Esophagus squamous epithelium (tissue), 5 donors: ENCODE measurements at regions not wholly inside any gene's neighbourhood (a gene's known extent, or its start where the extent isn't known, plus 50 kb on each side); places are given as distances from the start of the nearest gene placed in this dataset.
A peak's percentile ranks its signal among the peaks of the same experiment; 100 is the strongest.

Source experiments
- DNase-seq: peaks from one replicate; lab custom pipeline; 2025; lab: John Stamatoyannopoulos, UW
- H3K27ac ChIP-seq, 4 donors: fragments of 200-600 bp; sonication (generic); one replicate each; pipeline ENCODE4 v1.5.1; 2016 to 2019; ENCODE audit warnings: mild to moderate bottlenecking in 1 of 4
- H3K27me3 ChIP-seq, 4 donors: fragments of 200-600 bp; sonication (generic); 1 replicate in 3 of 4; 2 replicates in 1 of 4; pipeline versions ENCODE4 v1.5.1 to v1.6.0; 2017 to 2021; ENCODE audit warnings: antibody characterized with exemption in 1 of 4
- H3K36me3 ChIP-seq, 3 donors: fragments of 200-600 bp; sonication (generic); one replicate each; pipeline ENCODE4 v1.5.1; 2016 to 2019
- H3K4me1 ChIP-seq, 3 donors: fragments of 200-600 bp; sonication (generic); one replicate each; pipeline ENCODE4 v1.5.1; 2017 to 2019
- H3K4me3 ChIP-seq, 4 donors: fragments of 200-600 bp; sonication (generic); 1 replicate in 3 of 4; 2 replicates in 1 of 4; pipeline ENCODE4 v1.5.1; 2016 to 2019; ENCODE audit warnings: mild to moderate bottlenecking in 2 of 4, moderate library complexity in 1 of 4
- H3K9me3 ChIP-seq, 3 donors: fragments of 200-600 bp; sonication (generic); one replicate each; pipeline ENCODE4 v1.5.1; 2016 to 2019
- POLR2A ChIP-seq, 4 donors: fragments of 450-650 bp; IDR thresholded peaks; one replicate each; pipeline ENCODE4 v1.6.1; 2017; ENCODE audit warnings: antibody characterized with exemption in 4 of 4, mild to moderate bottlenecking in 4 of 4, moderate library complexity in 3 of 4
- WGBS, 2 donors: methylation state at CpG; one replicate each; pipeline ENCODE4 v1.1.5; 2018; 5-methylcytosine and 5-hydroxymethylcytosine counted together
- intact Hi-C: fragments of 100-400 bp; cut with DNase I; formaldehyde crosslinking; loops from one replicate; pipeline ENCODE4 v1.15.0; 2022
- TF ChIP-seq, protein P1 (sequence below), 6 experiments: fragments of 450-650 bp in 4 of 6; fragments of 200-600 bp in 2 of 6; sonication (generic) in 2 of 6; IDR thresholded peaks; one replicate each; pipeline ENCODE4 v1.5.1; 2016 to 2019; ENCODE audit warnings: antibody characterized with exemption in 6 of 6, mild to moderate bottlenecking in 4 of 6, moderate library complexity in 4 of 6
- donor health status: DM: yes; HTN: yes; CAD: no.

DNA sequence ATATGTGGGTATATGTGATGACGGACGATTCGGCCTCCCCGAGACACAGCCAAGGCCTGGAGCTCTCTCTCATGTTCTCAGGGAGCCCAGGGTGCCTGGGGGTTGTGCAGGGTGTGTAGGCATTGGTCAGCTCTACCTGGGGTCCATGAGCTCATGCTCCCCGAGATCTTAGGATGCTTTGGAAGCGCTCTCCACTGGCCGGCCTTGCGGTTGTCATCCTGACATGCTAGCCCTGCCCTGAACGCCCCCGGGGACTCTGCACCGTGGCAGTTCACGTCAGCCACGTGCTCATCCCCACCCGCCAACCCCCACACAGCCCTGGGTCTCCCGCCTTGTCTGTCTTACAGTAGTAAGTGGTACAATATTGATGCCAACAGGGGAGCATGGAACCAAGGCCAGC is 67.8 kb downstream of the RTP5 start:
- WGBS, 2 donors: 88 to 94% methylated on average over 10 to 15 of the region's 15 CpGs
- DNase-seq: no peak
- Histone ChIP-seq H3K36me3 (no peaks in the 10 kb centered on the region), H3K4me3 (no peak overlapping the region), H3K27ac (no peak overlapping the region), H3K4me1 (peaks cover 0 to 13% (median 3%) of the 10 kb centered on the region in 3 donors), H3K9me3 (no peaks in the 10 kb centered on the region), H3K27me3 (peaks cover 0 to 8% (median 0%) of the 10 kb centered on the region in 4 donors)
- TF ChIP-seq POLR2A (IDR thresholded peaks at IDR 0.05): no peak
- TF ChIP-seq, protein P1, sequence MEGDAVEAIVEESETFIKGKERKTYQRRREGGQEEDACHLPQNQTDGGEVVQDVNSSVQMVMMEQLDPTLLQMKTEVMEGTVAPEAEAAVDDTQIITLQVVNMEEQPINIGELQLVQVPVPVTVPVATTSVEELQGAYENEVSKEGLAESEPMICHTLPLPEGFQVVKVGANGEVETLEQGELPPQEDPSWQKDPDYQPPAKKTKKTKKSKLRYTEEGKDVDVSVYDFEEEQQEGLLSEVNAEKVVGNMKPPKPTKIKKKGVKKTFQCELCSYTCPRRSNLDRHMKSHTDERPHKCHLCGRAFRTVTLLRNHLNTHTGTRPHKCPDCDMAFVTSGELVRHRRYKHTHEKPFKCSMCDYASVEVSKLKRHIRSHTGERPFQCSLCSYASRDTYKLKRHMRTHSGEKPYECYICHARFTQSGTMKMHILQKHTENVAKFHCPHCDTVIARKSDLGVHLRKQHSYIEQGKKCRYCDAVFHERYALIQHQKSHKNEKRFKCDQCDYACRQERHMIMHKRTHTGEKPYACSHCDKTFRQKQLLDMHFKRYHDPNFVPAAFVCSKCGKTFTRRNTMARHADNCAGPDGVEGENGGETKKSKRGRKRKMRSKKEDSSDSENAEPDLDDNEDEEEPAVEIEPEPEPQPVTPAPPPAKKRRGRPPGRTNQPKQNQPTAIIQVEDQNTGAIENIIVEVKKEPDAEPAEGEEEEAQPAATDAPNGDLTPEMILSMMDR (IDR thresholded peaks at IDR 0.05): no peak
- intact Hi-C loops: no loop called here

DNA sequence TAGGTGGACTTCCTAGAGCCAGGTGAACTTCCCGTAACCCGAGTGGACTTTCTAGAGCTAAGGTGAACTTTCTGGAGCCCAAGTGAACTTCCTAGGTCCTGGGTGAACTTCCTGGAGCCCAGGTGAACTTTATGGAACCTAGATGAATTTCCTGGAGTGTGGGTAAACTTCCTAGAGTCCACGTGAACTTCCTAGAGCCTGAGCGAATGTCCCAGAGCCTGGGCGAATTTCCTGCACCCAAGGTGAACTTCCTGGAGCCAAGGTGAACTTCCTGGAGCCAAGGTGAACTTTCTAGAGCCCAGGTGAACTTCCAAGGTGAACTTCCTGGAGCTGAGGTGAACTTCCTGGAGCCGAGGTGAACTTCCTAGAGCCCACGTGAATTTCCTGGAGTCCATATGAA is 70.0 kb downstream of the RTP5 start:
- no peak overlapping the region for H3K27ac ChIP-seq
- no peak overlapping the region for H3K4me3 ChIP-seq
- H3K36me3 ChIP-seq: no peaks in the 10 kb centered on the region
- intact Hi-C loops: no loop called here
- peaks cover 0 to 8% (median 0%) of the 10 kb centered on the region in 4 donors for H3K27me3 ChIP-seq
- DNase-seq: no peak
- no peaks in the 10 kb centered on the region for H3K4me1 ChIP-seq
- 82 to 84% methylated on average over 2 to 4 of the region's 7 CpGs for WGBS, 2 donors
- H3K9me3 ChIP-seq: no peaks in the 10 kb centered on the region
- TF ChIP-seq, protein P1 (IDR thresholded peaks at IDR 0.05): no peak
- no peak for TF ChIP-seq POLR2A (IDR thresholded peaks at IDR 0.05)

DNA sequence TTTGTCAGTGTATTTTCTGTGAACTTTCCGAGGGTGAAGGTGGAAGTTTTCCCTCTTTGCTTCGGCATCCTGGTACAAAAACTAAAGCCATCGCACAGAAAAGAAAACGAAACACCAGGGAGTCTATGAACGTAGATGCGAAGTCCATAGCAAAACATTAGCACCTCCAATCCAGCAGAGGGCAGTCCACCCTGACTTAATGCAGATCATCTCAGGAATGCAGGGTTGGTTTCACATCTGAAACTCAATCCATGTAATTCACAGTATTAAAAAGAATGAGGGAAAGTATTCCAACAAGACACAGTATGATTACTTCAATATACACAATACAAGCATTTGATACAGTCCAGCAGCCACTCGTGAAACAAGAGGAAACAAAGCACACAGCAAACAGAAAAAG is 70.8 kb downstream of the RTP5 start:
- Histone ChIP-seq H3K9me3 (no peaks in the 10 kb centered on the region), H3K4me3 (no peak overlapping the region), H3K27ac (no peak overlapping the region), H3K36me3 (no peaks in the 10 kb centered on the region), H3K27me3 (peaks cover 0 to 8% (median 0%) of the 10 kb centered on the region in 4 donors), H3K4me1 (no peaks in the 10 kb centered on the region)
- 88 to 90% methylated on average over 6 to 7 of the region's 7 CpGs for WGBS, 2 donors
- DNase-seq: no peak
- TF ChIP-seq, protein P1 (IDR thresholded peaks at IDR 0.05): peak in 1 of 6 experiments; percentile 36
- no peak for TF ChIP-seq POLR2A (IDR thresholded peaks at IDR 0.05)
- intact Hi-C loops: no loop called here

DNA sequence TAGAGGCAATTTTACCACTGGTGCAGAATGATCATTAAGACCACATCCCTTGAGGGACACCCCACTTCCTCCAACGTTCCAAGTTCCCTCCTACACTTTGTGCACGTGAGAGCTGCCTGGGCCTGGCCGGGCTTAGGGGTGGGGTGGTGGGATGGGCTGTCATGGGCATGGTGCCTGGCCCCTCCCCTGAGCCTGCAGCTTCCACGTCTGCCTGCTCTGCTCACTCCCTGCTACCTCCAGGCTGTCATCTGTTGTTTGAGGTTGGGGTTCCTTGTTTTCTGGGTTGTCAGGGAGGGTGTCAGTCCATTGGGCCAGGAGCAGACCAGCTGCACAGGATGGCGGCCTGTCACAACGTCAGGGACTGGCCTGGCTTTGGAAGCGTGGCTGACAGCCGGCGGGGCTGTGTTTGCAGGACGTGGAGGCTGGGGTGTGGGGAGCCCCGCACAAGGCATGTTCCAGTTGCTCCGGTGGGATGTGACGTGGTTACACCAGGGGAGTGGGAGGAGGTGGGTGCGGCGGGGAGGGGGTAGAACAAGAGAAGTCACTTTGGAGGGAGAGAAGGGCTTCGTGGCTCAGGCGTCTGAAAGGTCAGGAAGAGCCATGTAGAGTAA is 72.3 kb downstream of the RTP5 start:
- Histone ChIP-seq H3K27me3 (peaks cover 0 to 1% (median 0%) of the 10 kb centered on the region in 4 donors), H3K36me3 (no peaks in the 10 kb centered on the region), H3K27ac (no peak overlapping the region), H3K4me1 (no peaks in the 10 kb centered on the region), H3K9me3 (no peaks in the 10 kb centered on the region), H3K4me3 (no peak overlapping the region)
- intact Hi-C loops: no loop called here
- WGBS, 2 donors: 49 to 75% methylated on average over 11 to 12 of the region's 17 CpGs
- no peak for TF ChIP-seq POLR2A (IDR thresholded peaks at IDR 0.05)
- TF ChIP-seq, protein P1 (IDR thresholded peaks at IDR 0.05): no peak
- DNase-seq: no peak

DNA sequence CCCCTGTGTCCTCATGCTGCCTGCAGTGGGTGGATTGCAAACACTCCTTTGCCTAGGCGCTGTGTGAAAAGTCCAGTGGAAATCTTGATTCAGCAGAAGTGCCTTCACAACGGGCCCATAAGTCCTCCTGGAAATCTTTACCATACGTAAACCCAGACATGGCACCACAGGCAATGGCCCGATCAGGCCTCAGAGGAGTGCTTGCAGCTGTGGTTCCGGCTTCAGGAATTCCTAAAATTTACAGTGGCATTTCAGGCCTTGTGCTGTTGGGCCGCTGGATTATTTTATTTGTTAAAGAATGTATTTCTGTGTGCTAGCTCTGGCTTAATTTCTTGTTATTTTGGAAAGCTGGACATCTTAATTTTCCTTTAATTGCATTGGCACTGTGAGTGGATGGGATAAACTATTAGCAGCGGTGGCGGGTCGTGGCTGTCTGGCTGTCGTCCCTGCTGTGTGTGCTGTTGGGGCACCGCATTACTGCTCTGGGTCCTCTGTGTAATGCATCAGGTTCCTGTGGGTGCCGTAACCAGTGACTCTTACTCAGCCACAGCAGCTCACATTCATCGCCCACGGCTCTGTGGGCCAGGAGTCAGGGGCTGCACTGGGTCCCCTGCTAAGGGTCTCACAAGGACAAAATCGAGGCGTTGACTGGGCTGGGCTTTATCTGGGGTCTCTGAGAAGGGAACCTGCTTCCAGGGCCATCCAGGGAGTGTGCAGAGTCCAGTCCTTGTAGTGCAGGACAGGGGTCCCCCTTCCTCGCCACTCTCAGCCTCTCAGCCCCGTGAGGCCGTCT is 73.1 kb downstream of the RTP5 start:
- peaks cover 0 to 2% (median 0%) of the 10 kb centered on the region in 4 donors for H3K27me3 ChIP-seq
- WGBS, 2 donors: 85 to 91% methylated on average over 10 to 15 of the region's 19 CpGs
- DNase-seq: no peak
- intact Hi-C loops: no loop called here
- H3K27ac ChIP-seq: no peak overlapping the region
- no peaks in the 10 kb centered on the region for H3K9me3 ChIP-seq
- H3K36me3 ChIP-seq: no peaks in the 10 kb centered on the region
- H3K4me1 ChIP-seq: no peaks in the 10 kb centered on the region
- H3K4me3 ChIP-seq: no peak overlapping the region
- TF ChIP-seq, protein P1 (IDR thresholded peaks at IDR 0.05): no peak
- no peak for TF ChIP-seq POLR2A (IDR thresholded peaks at IDR 0.05)
